Left cardiac atrium (tissue), 4 donors: ENCODE measurements at regions not wholly inside any gene's neighbourhood (a gene's known extent, or its start where the extent isn't known, plus 50 kb on each side); places are given as distances from the start of the nearest gene placed in this dataset.
"Not testable (repeated sequence)": the region's sequence is repeated elsewhere in the genome, so short reads cannot be mapped to it uniquely, and the experiment has no call there.

Source experiments
- ATAC-seq, 2 donors: fragments of 200-7000 bp; cut with Tn5 transposase; one replicate each; pipeline ENCODE4 v1.9.1; 2020; ENCODE audit warnings: mild to moderate bottlenecking in 2 of 2, moderate library complexity in 2 of 2
- DNase-seq: peaks from one replicate; pipeline ENCODE4 v3.0.0-alpha.2; 2020
- intact Hi-C, 2 donors: fragments of 100-400 bp; cut with DNase I; formaldehyde crosslinking; loops; one replicate each; pipeline versions ENCODE4 v1.14.1 to v1.15.1; 2022 to 2023
- donor health status: DM: no; HTN: yes; CAD: no.
- donor health status: DM: no; HTN: yes; CAD: no; lungs with severe emphysema.
- donor health status: DM: yes; HTN: yes; CAD: no.
- donor health status: Dilated cardiomyopathy.

- ATAC-seq: no peak
- DNase-seq: no peak
- intact Hi-C loops: no loop called here
These were observed 243.3 kb upstream of the KRR1 start for GRCh38 chr12:75754698-75755097.

GRCh38 chr12:75754141-75754540 is 242.7 kb upstream of the KRR1 start:
- ATAC-seq (no peak), DNase-seq (no peak)
- intact Hi-C loops: no loop called here

- intact Hi-C loops: no loop called here
- no peak for DNase-seq
- no peak for ATAC-seq
These were observed 240.5 kb upstream of the KRR1 start for GRCh38 chr12:75751769-75752471.

GRCh38 chr12:75750716-75751306 is 239.4 kb upstream of the KRR1 start:
- ATAC-seq (no peak), DNase-seq (no peak)
- intact Hi-C loops: no loop called here

DNA sequence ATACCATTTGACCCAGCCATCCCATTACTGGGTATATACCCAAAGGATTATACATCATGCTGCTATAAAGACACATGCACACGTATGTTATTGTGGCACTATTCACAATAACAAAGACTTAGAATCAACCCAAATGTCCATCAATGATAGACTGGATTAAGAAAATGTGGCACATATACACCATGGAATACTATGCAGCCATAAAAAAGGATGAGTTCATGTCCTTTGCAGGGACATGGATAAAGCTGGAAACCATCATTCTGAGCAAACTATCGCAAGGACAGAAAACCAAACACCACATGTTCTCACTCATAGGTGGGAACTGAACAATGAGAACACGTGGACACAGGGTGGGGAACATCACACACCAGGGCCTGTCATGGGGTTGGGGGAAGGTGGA is 237.6 kb upstream of the KRR1 start:
- ATAC-seq, DNase-seq, intact Hi-C loops: not testable (repeated sequence)

DNA sequence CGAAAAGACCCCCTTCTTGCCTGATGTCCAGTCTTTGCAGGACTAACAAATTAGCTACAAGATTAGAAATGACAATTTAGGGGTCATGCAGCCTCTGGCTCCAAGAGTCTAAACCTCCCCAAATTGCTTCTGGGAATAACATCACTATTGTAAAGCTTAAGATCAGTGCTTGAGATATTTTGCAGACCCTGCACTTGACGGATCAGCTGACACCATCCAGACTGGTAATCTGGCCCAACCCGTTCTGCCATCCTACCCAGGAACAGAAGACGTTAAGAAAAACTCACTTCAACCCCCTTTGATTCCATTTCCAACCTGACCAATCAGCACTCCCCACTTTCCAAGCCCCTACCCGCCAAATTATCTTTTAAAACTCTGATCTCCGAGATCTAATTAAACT is 236.7 kb upstream of the KRR1 start:
- ATAC-seq (no peak), DNase-seq (no peak)
- intact Hi-C loops: no loop called here

- intact Hi-C loops: no loop called here
- ATAC-seq (no peak), DNase-seq (no peak)
These were observed 236.2 kb upstream of the KRR1 start for GRCh38 chr12:75747572-75748021.

DNA sequence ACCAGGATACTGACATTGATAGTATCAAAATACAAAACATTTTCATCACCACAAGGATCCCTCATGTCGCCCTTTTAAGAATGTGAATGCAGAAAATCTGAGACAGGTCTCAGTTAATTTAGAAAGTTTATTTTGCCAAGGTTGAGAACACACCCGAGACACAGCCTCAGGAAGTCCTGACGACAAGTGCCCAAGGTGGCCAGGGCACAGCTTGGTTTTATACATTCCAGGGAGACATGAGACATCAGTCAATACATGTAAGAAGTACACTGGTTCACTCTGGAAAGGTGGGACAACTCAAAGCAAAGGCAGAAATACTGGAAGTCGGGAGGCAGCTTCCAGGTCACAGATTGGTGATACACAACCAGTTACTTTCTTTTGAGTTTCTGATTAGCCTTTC is 235.2 kb upstream of the KRR1 start:
- intact Hi-C loops: no loop called here
- DNase-seq: no peak
- no peak for ATAC-seq

DNA sequence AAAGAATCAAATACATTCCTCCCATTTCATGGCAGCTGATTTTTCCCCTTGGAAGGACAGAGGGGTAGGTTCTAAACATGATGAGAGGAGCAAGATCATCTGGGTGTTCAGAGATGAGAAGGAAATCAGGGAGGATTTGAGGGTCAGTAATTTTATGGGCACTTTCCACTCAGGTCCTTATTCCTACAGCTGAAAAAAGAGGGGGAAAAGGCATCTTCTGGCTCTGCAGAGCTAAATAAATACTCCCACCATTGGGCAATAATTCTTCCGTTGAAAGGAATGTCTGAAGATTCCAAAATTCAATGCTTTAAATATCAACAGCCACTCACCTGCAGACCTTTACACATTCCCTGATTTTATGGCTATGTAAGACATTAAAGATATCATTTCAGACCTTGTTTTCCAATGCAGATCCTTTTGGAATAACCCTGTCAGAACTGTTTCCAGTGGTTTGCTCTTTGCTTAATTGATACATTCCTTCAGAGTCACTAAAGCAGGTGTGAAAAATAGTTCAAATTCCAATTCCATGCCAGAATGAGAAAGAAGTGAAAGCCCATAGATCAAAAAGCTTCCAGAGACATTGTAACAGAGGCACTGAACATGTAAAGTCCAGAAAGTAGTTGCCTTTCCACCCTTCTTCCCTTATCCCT is 233.3 kb upstream of the KRR1 start:
- intact Hi-C loops: no loop called here
- no peak for DNase-seq
- ATAC-seq: no peak

DNA sequence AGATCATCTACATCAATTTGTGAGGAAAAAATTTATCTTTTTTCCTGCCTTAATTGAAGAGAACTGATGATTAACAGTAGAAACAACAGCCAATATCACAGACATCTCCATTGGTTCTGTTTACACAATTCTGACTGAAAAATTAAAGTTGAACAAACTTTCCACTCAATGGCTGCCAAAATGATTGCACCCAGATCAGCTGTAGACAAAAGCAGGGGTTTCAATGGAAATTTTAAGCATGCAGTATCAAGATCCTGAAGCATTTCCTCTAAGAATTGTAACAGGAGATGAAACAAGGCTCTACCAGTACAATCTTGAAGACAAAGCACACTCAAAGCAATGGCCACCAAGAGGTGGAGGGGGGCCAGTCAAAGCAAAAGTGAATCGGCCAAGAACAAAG is 231.6 kb upstream of the KRR1 start:
- ATAC-seq (no peak), DNase-seq (no peak)
- intact Hi-C loops: no loop called here

DNA sequence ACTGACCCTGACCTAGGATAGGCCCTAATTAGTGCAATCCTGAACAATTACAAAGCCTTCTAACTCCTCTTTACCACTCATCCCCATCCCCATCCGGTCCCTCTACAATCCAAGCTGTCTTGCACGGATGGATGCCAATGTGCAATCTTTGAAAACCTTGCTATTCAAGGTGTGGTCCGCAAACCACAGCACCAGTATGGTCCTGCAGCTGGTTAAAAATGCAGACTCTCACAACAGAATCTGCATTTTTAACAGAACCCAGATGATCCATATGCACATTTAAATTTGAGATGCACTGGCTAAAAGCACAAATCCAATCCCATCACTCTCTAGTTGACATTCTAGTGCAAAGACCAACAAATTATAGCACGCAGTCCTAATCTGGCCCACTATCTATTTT is 230.6 kb upstream of the KRR1 start:
- intact Hi-C loops: no loop called here
- no peak for ATAC-seq
- no peak for DNase-seq

DNA sequence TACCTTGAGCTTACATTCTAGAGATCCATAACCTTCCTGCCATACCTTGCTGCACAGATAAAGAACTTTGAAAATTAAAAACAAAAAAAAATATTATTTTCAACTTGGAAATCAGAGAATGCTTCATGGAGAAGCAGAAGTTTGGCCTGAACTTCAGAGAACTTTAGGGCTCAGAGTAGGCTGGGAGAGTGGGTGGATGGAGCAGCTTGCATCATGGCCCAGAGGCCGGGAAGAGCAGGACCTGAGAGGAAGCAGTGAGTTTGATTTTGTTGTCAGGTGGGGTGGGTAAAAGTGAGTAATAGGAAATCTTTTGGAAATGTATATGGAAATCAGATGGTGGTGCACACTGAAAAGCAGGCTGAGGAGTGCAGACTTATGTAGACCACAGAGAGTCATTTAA is 228.5 kb upstream of the KRR1 start:
- no peak for ATAC-seq
- intact Hi-C loops: no loop called here

GRCh38 chr12:75739098-75739497 is 227.7 kb upstream of the KRR1 start:
- DNase-seq, ATAC-seq, intact Hi-C loops: not testable (repeated sequence)

More for the DNA sequence above, 228.5 kb upstream of the KRR1 start:
- no peak for DNase-seq

- ATAC-seq: peak in 1 of 2 donors; percentile 54
- intact Hi-C loops: no loop called here
- no peak for DNase-seq
These were observed 227.1 kb upstream of the KRR1 start for GRCh38 chr12:75738486-75738885.

DNA sequence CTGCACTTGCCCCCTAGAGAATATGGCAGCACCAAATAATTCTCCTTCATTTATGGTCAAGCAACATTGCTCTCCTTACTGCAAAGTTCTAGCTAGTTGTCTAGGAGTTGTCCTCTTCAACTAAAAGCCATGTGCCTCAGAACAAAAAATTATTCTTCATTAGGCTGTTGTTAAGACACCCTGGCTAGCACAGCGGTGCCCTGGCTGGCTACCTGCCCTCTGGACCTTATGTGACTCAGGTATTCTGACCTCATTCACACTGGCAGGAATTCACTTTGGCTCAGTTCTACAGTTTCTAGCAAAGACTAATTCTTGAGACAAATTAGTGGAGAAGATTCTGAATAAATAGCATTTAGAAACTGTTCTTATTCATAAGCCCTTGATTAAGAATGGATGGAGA is 224.4 kb upstream of the KRR1 start:
- intact Hi-C loops: no loop called here
- DNase-seq: no peak
- ATAC-seq: peak in 1 of 2 donors; percentile 74

DNA sequence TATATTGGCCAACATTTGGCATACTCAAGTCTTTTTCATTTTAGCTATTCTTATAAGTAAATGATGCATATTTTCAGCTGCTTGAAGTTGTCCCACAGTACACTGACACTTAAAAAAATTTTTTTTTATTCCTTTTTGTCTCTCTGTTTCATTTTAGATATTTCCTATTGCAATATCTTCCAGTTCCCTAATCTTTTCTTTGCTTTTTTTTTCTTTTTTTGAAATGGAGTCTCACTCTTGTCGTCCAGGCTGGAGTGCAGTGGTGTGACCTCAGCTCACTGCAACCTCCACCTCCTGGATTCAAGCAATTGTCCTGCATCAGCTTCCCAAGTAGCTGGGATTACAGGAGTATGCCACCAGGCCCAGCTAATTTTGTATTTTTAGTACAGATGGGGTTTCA is 217.4 kb upstream of the KRR1 start:
- ATAC-seq: no peak
- intact Hi-C loops: loop anchor here in 1 of 2 donors (10.0 kb wide), 2 partner anchors 174 to 176 kb away; no protein-coding TSS in a partner anchor
- DNase-seq: no peak

DNA sequence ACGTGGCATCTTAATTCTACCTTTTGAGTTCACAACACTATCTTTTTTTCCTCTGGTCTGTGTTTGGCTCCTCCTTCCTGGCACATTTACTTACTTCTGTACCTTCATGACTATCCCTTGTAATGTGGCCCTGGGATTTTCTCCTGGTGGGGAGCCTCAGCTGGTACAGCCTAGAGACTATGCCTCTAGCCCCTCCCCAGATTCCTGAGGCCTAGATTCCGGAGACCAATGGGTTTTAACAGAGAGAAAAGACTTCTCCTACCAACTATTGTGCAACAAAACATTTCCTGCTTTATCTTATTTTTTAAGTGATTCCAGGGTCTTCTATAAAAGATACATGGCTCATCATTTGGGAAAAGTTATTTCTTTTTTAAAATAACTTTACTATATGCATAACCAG is 216.2 kb upstream of the KRR1 start:
- ATAC-seq: no peak
- intact Hi-C loops: loop anchor here in 1 of 2 donors (10.0 kb wide), 2 partner anchors 173 to 177 kb away; no protein-coding TSS in a partner anchor
- DNase-seq: no peak

- ATAC-seq: peak in 1 of 2 donors; percentile 53
- no peak for DNase-seq
- intact Hi-C loops: loop anchor here in 1 of 2 donors (10.0 kb wide), 2 partner anchors 171 to 179 kb away; no protein-coding TSS in a partner anchor
These were observed 214.2 kb upstream of the KRR1 start for GRCh38 chr12:75725521-75726111.

- ATAC-seq (peak; percentile 90 to 91), DNase-seq (no peak)
- intact Hi-C loops: loop anchor here in 1 of 2 donors (10.0 kb wide), 2 partner anchors 170 to 180 kb away; no protein-coding TSS in a partner anchor
These were observed 213.5 kb upstream of the KRR1 start for GRCh38 chr12:75724928-75725312.
